ENCODE measurements at regions not wholly inside any gene's neighbourhood (a gene's known extent, or its start where the extent isn't known, plus 50 kb on each side); places are given as distances from the start of the nearest gene placed in this dataset.

- no peak for TF ChIP-seq CTCF (IDR thresholded peaks at IDR 0.05)
- TF ChIP-seq REST (IDR thresholded peaks at IDR 0.05; ENCODE audit: insufficient read depth in 1 of 2, low read depth in 2 of 2, low read length in 1 of 2) = no peak
- no peak for TF ChIP-seq POLR2AphosphoS5 (IDR thresholded peaks at IDR 0.05; ENCODE audit: low read depth, low read length)
- no peak for TF ChIP-seq TCF7L2 (IDR thresholded peaks at IDR 0.05; ENCODE audit: low read depth, low read length)
Observed at GRCh38 chr4:136571315-136571714, 961.0 kb downstream of the PCDH18 start.

Data from Panc1 (cell line).